CD14-positive monocyte (primary cell): ENCODE measurements at regions not wholly inside any gene's neighbourhood (a gene's known extent, or its start where the extent isn't known, plus 50 kb on each side); places are given as distances from the start of the nearest gene placed in this dataset.

Experiments
- DNase-seq, 3 donors: peaks; one replicate each; pipeline ENCODE4 v3.0.0-alpha.2; 2011 to 2022
- H2AFZ ChIP-seq: 2 replicates; pipeline ENCODE4 v1.6.0; 2012; ENCODE audit warnings: mild to moderate bottlenecking, low read depth, low read length, inconsistent platforms; ENCODE audit not compliant: insufficient read depth, poor library complexity, severe bottlenecking
- H3K27ac ChIP-seq, 2 donors: 1 replicate in 1 of 2; 2 replicates in 1 of 2; pipeline ENCODE4 v1.5.1; 2012 to 2013; ENCODE audit warnings: low read length in 2 of 2, control low read depth in 1 of 2, inconsistent platforms in 1 of 2, low read depth in 1 of 2, mild to moderate bottlenecking in 1 of 2
- H3K27me3 ChIP-seq, 2 donors: one replicate each; pipeline versions ENCODE4 v1.6.0 to v1.6.1; 2011 to 2013; ENCODE audit warnings: low read length in 2 of 2; ENCODE audit not compliant: control insufficient read depth in 2 of 2, insufficient read depth in 2 of 2
- H3K36me3 ChIP-seq, 2 donors: replicated peaks in 1 of 2; 1 replicate in 1 of 2; 2 replicates in 1 of 2; pipeline versions ENCODE4 v1.5.1 to v1.6.1; 2012 to 2013; ENCODE audit warnings: low read length in 2 of 2, control low read depth in 1 of 2, inconsistent platforms in 1 of 2, mild to moderate bottlenecking in 1 of 2; ENCODE audit not compliant: insufficient read depth in 2 of 2, control insufficient read depth in 1 of 2
- H3K4me1 ChIP-seq, 2 donors: 1 replicate in 1 of 2; 2 replicates in 1 of 2; pipeline versions ENCODE4 v1.5.1 to v1.6.1; 2012 to 2013; ENCODE audit warnings: low read length in 2 of 2, control low read depth in 1 of 2, inconsistent platforms in 1 of 2, mild to moderate bottlenecking in 1 of 2, moderate library complexity in 1 of 2; ENCODE audit not compliant: insufficient read depth in 2 of 2, control insufficient read depth in 1 of 2
- H3K4me2 ChIP-seq: replicated peaks from 2 replicates; pipeline ENCODE3; 2012; ENCODE audit warnings: low read length, moderate library complexity, mild to moderate bottlenecking; ENCODE audit not compliant: poor library complexity, severe bottlenecking; ENCODE audit errors: extremely low read depth
- H3K4me3 ChIP-seq, 3 experiments: fragments of 200-600 bp in 1 of 3; sonication (generic) in 1 of 3; replicated peaks in 1 of 3; 1 replicate in 2 of 3; 2 replicates in 1 of 3; pipeline ENCODE4 v1.5.1; 2011 to 2013; ENCODE audit warnings: low read length in 3 of 3, mild to moderate bottlenecking in 3 of 3, control low read depth in 2 of 3, low read depth in 2 of 3, inconsistent platforms in 1 of 3, moderate library complexity in 1 of 3
- H3K79me2 ChIP-seq: 2 replicates; pipeline ENCODE4 v1.6.0; 2012; ENCODE audit warnings: mild to moderate bottlenecking, control low read depth, inconsistent platforms, low read length, moderate library complexity; ENCODE audit not compliant: insufficient read depth
- H3K9ac ChIP-seq: 2 replicates; pipeline ENCODE4 v1.6.0; 2017; ENCODE audit warnings: low read length, mild to moderate bottlenecking; ENCODE audit not compliant: insufficient read depth, poor library complexity, severe bottlenecking
- H3K9me3 ChIP-seq, 2 donors: replicated peaks in 1 of 2; 1 replicate in 1 of 2; 2 replicates in 1 of 2; pipeline versions ENCODE4 v1.5.1 to v1.6.1; 2012 to 2013; ENCODE audit warnings: low read length in 2 of 2, control low read depth in 1 of 2; ENCODE audit not compliant: control insufficient read depth in 1 of 2, insufficient read depth in 1 of 2
- H4K20me1 ChIP-seq: 2 replicates; pipeline ENCODE4 v1.6.0; 2012; ENCODE audit warnings: mild to moderate bottlenecking, low read length, control low read depth, moderate library complexity; ENCODE audit not compliant: insufficient read depth
- H3K27ac Mint-ChIP-seq, 7 donors: one replicate each; pipeline ENCODE4 v1.8.0; 2020; ENCODE audit warnings: mild to moderate bottlenecking in 7 of 7, mixed read lengths in 7 of 7, moderate library complexity in 6 of 7, inconsistent platforms in 2 of 7
- H3K27me3 Mint-ChIP-seq, 3 donors: one replicate each; pipeline ENCODE4 v1.8.0; 2021 to 2022; ENCODE audit warnings: low read depth in 3 of 3, mild to moderate bottlenecking in 3 of 3, mixed read lengths in 3 of 3, moderate library complexity in 3 of 3, inconsistent platforms in 1 of 3
- H3K36me3 Mint-ChIP-seq, 2 donors: one replicate each; pipeline ENCODE4 v1.8.0; 2020; ENCODE audit warnings: mixed read lengths in 2 of 2, inconsistent platforms in 1 of 2, mild to moderate bottlenecking in 1 of 2
- H3K4me1 Mint-ChIP-seq: one replicate; pipeline ENCODE4 v1.8.0; 2020; ENCODE audit warnings: mild to moderate bottlenecking, mixed read lengths
- H3K4me3 Mint-ChIP-seq, 2 donors: one replicate each; pipeline ENCODE4 v1.8.0; 2020; ENCODE audit warnings: mild to moderate bottlenecking in 2 of 2, mixed read lengths in 2 of 2, moderate library complexity in 1 of 2
- H3K9me3 Mint-ChIP-seq, 7 donors: one replicate each; pipeline ENCODE4 v1.8.0; 2020 to 2022; ENCODE audit warnings: mixed read lengths in 7 of 7, mild to moderate bottlenecking in 6 of 7, moderate library complexity in 6 of 7, inconsistent platforms in 2 of 7
- CTCF ChIP-seq: fragments of 200-600 bp; IDR thresholded peaks from one replicate; pipeline ENCODE4 v1.8.0; 2022; ENCODE audit warnings: antibody characterized with exemption, mild to moderate bottlenecking
- WGBS: methylation state at CpG from one replicate; pipeline ENCODE4 v1.1.5; 2013; ENCODE audit warnings: missing lambda C conversion rate; ENCODE audit not compliant: insufficient coverage; 5-methylcytosine and 5-hydroxymethylcytosine counted together
- intact Hi-C, 2 donors: fragments of 100-400 bp; cut with micrococcal nuclease; formaldehyde crosslinking; loops; one replicate each; pipeline versions ENCODE4 v1.15.0 to v1.15.1; 2023

- H2AFZ ChIP-seq, result no peak overlapping the region
- H3K4me2 ChIP-seq, result no peak overlapping the region
- Mint-ChIP-seq H3K36me3 (no peaks in the 10 kb centered on the region), H3K27ac (no peak overlapping the region), H3K4me3 (no peak overlapping the region), H3K4me1 (no peaks in the 10 kb centered on the region), H3K27me3 (peaks cover 4 to 9% (median 4%) of the 10 kb centered on the region in 3 donors), H3K9me3 (peaks cover 0 to 12% (median 4%) of the 10 kb centered on the region in 7 donors)
- no peak for TF ChIP-seq CTCF
- no peak overlapping the region for H3K9ac ChIP-seq
- DNase-seq, result no peak
- H3K4me1 ChIP-seq, result no peaks in the 10 kb centered on the region
- no peak overlapping the region for H3K27ac ChIP-seq
- H3K79me2 ChIP-seq, result no peaks in the 10 kb centered on the region
- no peaks in the 10 kb centered on the region for H3K27me3 ChIP-seq
- no peaks in the 10 kb centered on the region for H3K36me3 ChIP-seq
- WGBS, result 87% methylated on average over 10 of the region's 11 CpGs
- H3K4me3 ChIP-seq, result no peak overlapping the region
- intact Hi-C loops, result no loop called here
- no peaks in the 10 kb centered on the region for H3K9me3 ChIP-seq
- H4K20me1 ChIP-seq, result no peaks in the 10 kb centered on the region
These were observed 118.6 kb upstream of the COL5A1 start for GRCh38 chr9:134522976-134523375.

- no peak for DNase-seq
- Histone ChIP-seq H3K4me2 (no peak overlapping the region), H2AFZ (no peak overlapping the region), H3K4me1 (no peaks in the 10 kb centered on the region), H3K79me2 (no peaks in the 10 kb centered on the region), H3K4me3 (no peak overlapping the region), H3K9me3 (peaks cover 0 to under 1% of the 10 kb centered on the region in 2 donors), H4K20me1 (no peaks in the 10 kb centered on the region), H3K36me3 (no peaks in the 10 kb centered on the region), H3K27ac (no peak overlapping the region), H3K27me3 (no peaks in the 10 kb centered on the region), H3K9ac (no peak overlapping the region)
- intact Hi-C loops, result no loop called here
- Mint-ChIP-seq H3K36me3 (no peaks in the 10 kb centered on the region), H3K27ac (no peak overlapping the region), H3K9me3 (peaks cover 0 to 12% (median 6%) of the 10 kb centered on the region in 7 donors), H3K4me1 (no peaks in the 10 kb centered on the region), H3K4me3 (no peak overlapping the region), H3K27me3 (peaks cover 4 to 9% (median 6%) of the 10 kb centered on the region in 3 donors)
- TF ChIP-seq CTCF, result no peak
- 96% methylated on average over 24 of the region's 26 CpGs for WGBS
These were observed 116.4 kb upstream of the COL5A1 start for GRCh38 chr9:134525070-134525815.
